Trophoblast cell (in vitro differentiated cells and primary cell): ENCODE measurements at regions not wholly inside any gene's neighbourhood (a gene's known extent, or its start where the extent isn't known, plus 50 kb on each side); places are given as distances from the start of the nearest gene placed in this dataset.

Source experiments
- DNase-seq, 2 donors: peaks; one replicate each; pipeline ENCODE4 v3.0.0-alpha.2; 2016
- H2AFZ ChIP-seq: 2 replicates; pipeline ENCODE4 v1.6.1; 2013; ENCODE audit warnings: low read length, moderate library complexity, mild to moderate bottlenecking; ENCODE audit not compliant: insufficient read depth, poor library complexity
- H2AK5ac ChIP-seq: 2 replicates; pipeline ENCODE4 v1.6.1; 2013; ENCODE audit warnings: mild to moderate bottlenecking, low read length
- H2BK120ac ChIP-seq: 2 replicates; pipeline ENCODE4 v1.6.1; 2013; ENCODE audit warnings: low read length, mild to moderate bottlenecking, moderate library complexity; ENCODE audit not compliant: insufficient read depth, poor library complexity
- H2BK12ac ChIP-seq: 2 replicates; pipeline ENCODE4 v1.6.1; 2013; ENCODE audit warnings: mild to moderate bottlenecking, low read length, moderate library complexity
- H2BK5ac ChIP-seq: 2 replicates; pipeline ENCODE4 v1.6.1; 2013; ENCODE audit warnings: low read length, low read depth, moderate library complexity, mild to moderate bottlenecking; ENCODE audit not compliant: poor library complexity
- H3K14ac ChIP-seq: 2 replicates; pipeline ENCODE4 v1.6.1; 2013; ENCODE audit warnings: mild to moderate bottlenecking, low read length
- H3K18ac ChIP-seq: 2 replicates; pipeline ENCODE4 v1.6.1; 2013; ENCODE audit warnings: mild to moderate bottlenecking, low read length
- H3K23ac ChIP-seq: 2 replicates; pipeline ENCODE4 v1.6.1; 2013; ENCODE audit warnings: low read length
- H3K27ac ChIP-seq: 2 replicates; pipeline ENCODE4 v1.5.1; 2013; ENCODE audit warnings: low read depth, mild to moderate bottlenecking, inconsistent platforms, low read length, moderate library complexity
- H3K27me3 ChIP-seq: 2 replicates; pipeline ENCODE4 v1.6.1; 2013; ENCODE audit warnings: inconsistent platforms, mild to moderate bottlenecking, low read length, moderate library complexity; ENCODE audit not compliant: insufficient read depth
- H3K36me3 ChIP-seq, 2 experiments: 1 replicate in 1 of 2; 2 replicates in 1 of 2; pipeline ENCODE4 v1.6.1; 2013; ENCODE audit warnings: low read length in 2 of 2, mild to moderate bottlenecking in 2 of 2, moderate library complexity in 1 of 2; ENCODE audit not compliant: insufficient read depth in 2 of 2, control insufficient read depth in 1 of 2
- H3K4ac ChIP-seq: 2 replicates; pipeline ENCODE4 v1.6.1; 2013; ENCODE audit warnings: low read depth, mild to moderate bottlenecking, low read length, moderate library complexity
- H3K4me1 ChIP-seq, 2 experiments: 1 replicate in 1 of 2; 2 replicates in 1 of 2; pipeline ENCODE4 v1.6.1; 2013; ENCODE audit warnings: low read length in 2 of 2, mild to moderate bottlenecking in 2 of 2, moderate library complexity in 1 of 2; ENCODE audit not compliant: insufficient read depth in 2 of 2, control insufficient read depth in 1 of 2
- H3K4me2 ChIP-seq: 2 replicates; pipeline ENCODE4 v1.6.1; 2013; ENCODE audit warnings: inconsistent platforms, mild to moderate bottlenecking, low read length, moderate library complexity
- H3K4me3 ChIP-seq: 2 replicates; pipeline ENCODE4 v1.5.1; 2013; ENCODE audit warnings: mild to moderate bottlenecking, low read depth, low read length, inconsistent platforms
- H3K79me1 ChIP-seq: one replicate; pipeline ENCODE4 v1.6.1; 2013; ENCODE audit warnings: low read length
- H3K79me2 ChIP-seq: 2 replicates; pipeline ENCODE4 v1.6.1; 2013; ENCODE audit warnings: low read length, mild to moderate bottlenecking; ENCODE audit not compliant: control insufficient read depth, insufficient read depth, poor library complexity
- H3K9ac ChIP-seq: 2 replicates; pipeline ENCODE4 v1.6.1; 2013; ENCODE audit warnings: mild to moderate bottlenecking, low read length
- H3K9me3 ChIP-seq: 2 replicates; pipeline ENCODE4 v1.6.1; 2013; ENCODE audit warnings: low read depth, mild to moderate bottlenecking, control low read depth, inconsistent platforms, low read length; ENCODE audit not compliant: insufficient read depth
- H4K12ac ChIP-seq: 2 replicates; pipeline ENCODE4 v1.6.1; 2013; ENCODE audit warnings: low read depth, mild to moderate bottlenecking, low read length, moderate library complexity
- H4K8ac ChIP-seq: 2 replicates; pipeline ENCODE4 v1.6.1; 2013; ENCODE audit warnings: low read depth, mild to moderate bottlenecking, low read length, moderate library complexity
- H4K91ac ChIP-seq: one replicate; pipeline ENCODE4 v1.6.1; 2013; ENCODE audit warnings: low read depth, mild to moderate bottlenecking, low read length, moderate library complexity
- WGBS: extraction: QIAGEN DNeasy Blood & Tissue Kit; methylation state at CpG from one replicate; pipeline ENCODE4 v1.1.7; 2013; ENCODE audit warnings: missing lambda C conversion rate; ENCODE audit not compliant: insufficient read length, insufficient coverage; ENCODE audit errors: extremely low coverage; 5-methylcytosine and 5-hydroxymethylcytosine counted together

DNA sequence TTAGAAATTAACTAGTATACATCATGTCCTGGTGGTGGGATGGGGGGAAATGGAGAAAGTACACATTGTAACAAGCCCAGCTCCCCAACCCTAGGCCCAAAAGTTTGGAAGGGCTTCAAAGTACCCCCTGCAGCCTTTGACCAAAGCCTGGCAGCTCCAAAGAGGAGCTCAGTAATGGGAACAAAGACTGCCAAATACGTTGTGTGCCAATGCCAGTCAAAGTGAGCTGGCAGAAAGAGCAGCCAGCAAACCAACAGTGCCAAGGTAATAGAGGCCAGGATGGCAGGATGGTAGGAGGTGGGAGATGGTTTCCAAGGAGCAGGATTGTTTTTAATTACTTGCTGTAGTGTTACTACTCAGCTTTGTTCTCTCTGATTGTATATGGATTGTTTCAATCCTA is 248.3 kb downstream of the COX7C start:
- H2BK12ac ChIP-seq = peak overlapping the region; percentile 23

DNA sequence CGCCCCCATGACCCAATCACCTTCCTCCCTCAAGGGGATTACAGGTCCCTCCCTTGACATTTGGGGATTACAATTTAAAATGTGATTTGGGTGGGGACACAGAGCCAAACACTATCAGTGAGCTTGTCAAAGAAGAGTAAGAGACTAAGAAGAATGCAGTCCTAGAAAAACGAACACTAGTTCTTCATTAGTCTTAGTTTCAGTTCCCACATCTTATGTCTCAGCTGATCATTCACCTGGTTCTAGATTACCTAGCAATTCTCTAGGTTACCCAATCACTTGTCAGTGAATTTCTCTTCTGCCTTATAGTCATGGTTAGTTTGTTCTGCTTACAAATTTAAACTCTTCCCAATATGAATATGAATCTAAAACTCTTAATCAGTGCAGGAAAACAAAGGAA is 251.5 kb downstream of the COX7C start:
- no peak overlapping the region for H2BK120ac ChIP-seq
- no peak overlapping the region for H2BK12ac ChIP-seq
- H3K27me3 ChIP-seq = no peaks in the 10 kb centered on the region
- DNase-seq = no peak
- WGBS = no CpG with 5 or more reads among the region's 2 CpGs
- H3K27ac ChIP-seq = no peak overlapping the region
- H3K4me2 ChIP-seq = no peak overlapping the region
- no peaks in the 10 kb centered on the region for H3K36me3 ChIP-seq
- H3K23ac ChIP-seq = no peak overlapping the region
- peaks cover 2% of the 10 kb centered on the region for H3K79me1 ChIP-seq
- H2AFZ ChIP-seq = no peak overlapping the region
- no peak overlapping the region for H4K12ac ChIP-seq
- no peak overlapping the region for H3K14ac ChIP-seq
- H3K79me2 ChIP-seq = no peaks in the 10 kb centered on the region
- no peak overlapping the region for H3K4ac ChIP-seq
- H3K4me1 ChIP-seq = peaks cover 0 to 4% of the 10 kb centered on the region in 2 experiments
- no peak overlapping the region for H2BK5ac ChIP-seq
- H4K91ac ChIP-seq = no peak overlapping the region
- H2AK5ac ChIP-seq = no peak overlapping the region
- no peak overlapping the region for H3K4me3 ChIP-seq
- no peak overlapping the region for H4K8ac ChIP-seq
- H3K9me3 ChIP-seq = no peaks in the 10 kb centered on the region
- no peak overlapping the region for H3K18ac ChIP-seq
- H3K9ac ChIP-seq = no peak overlapping the region

More for the DNA sequence above, 248.3 kb downstream of the COX7C start:
- peak overlapping the region; percentile 30 for H3K23ac ChIP-seq
- no peaks in the 10 kb centered on the region for H3K27me3 ChIP-seq
- no peak overlapping the region for H3K4me3 ChIP-seq
- H2BK120ac ChIP-seq = no peak overlapping the region
- no peaks in the 10 kb centered on the region for H3K9me3 ChIP-seq
- WGBS = no CpG with 5 or more reads among the region's 1 CpG
- no peak overlapping the region for H3K14ac ChIP-seq
- no peaks in the 10 kb centered on the region for H3K36me3 ChIP-seq
- no peaks in the 10 kb centered on the region for H3K79me2 ChIP-seq
- no peak overlapping the region for H3K4me2 ChIP-seq
- H4K8ac ChIP-seq = no peak overlapping the region
- peak overlapping the region; percentile 23 for H3K9ac ChIP-seq
- no peak overlapping the region for H2AK5ac ChIP-seq
- H2AFZ ChIP-seq = no peak overlapping the region
- no peak overlapping the region for H3K18ac ChIP-seq
- no peak overlapping the region for H3K4ac ChIP-seq
- no peak overlapping the region for H3K27ac ChIP-seq
- peak overlapping the region; percentile 66 for H4K91ac ChIP-seq
- no peak overlapping the region for H4K12ac ChIP-seq
- peaks cover 2% of the 10 kb centered on the region for H3K79me1 ChIP-seq
- H2BK5ac ChIP-seq = no peak overlapping the region
- DNase-seq = no peak
- H3K4me1 ChIP-seq = peaks cover 0 to 9% of the 10 kb centered on the region in 2 experiments

DNA sequence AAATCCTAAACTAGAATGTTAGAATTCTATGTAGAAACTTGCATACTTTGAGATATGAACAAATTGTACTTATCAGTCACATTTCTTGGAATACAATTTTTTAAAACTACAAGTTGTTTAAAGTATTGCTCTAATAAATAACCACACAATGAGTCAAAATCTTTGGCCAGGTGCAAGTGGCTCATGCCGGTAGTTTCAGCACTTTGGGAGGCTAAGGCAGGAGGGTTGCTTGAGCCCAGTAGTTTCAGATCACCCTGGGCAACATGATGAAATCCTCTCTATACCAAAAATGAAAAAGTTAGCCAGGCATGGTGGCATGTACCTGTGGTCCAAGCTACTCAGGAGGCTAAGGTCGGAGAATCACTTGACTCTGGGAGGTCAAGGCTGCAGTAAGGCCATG is 257.8 kb downstream of the COX7C start:
- Histone ChIP-seq H3K23ac (no peak overlapping the region), H3K14ac (peak overlapping the region; percentile 25), H2BK12ac (peak overlapping the region; percentile 84), H3K4me1 (peaks cover 0 to 11% of the 10 kb centered on the region in 2 experiments), H3K36me3 (no peaks in the 10 kb centered on the region), H4K91ac (peak overlapping the region; percentile 90), H3K27ac (no peak overlapping the region), H4K12ac (no peak overlapping the region), H2AK5ac (no peak overlapping the region), H3K18ac (peak overlapping the region; percentile 35), H3K9me3 (no peaks in the 10 kb centered on the region), H3K9ac (no peak overlapping the region), H3K79me2 (no peaks in the 10 kb centered on the region), H3K79me1 (peaks cover 12% of the 10 kb centered on the region), H2AFZ (no peak overlapping the region), H4K8ac (no peak overlapping the region), H3K4ac (no peak overlapping the region), H3K4me2 (no peak overlapping the region), H3K4me3 (no peak overlapping the region), H3K27me3 (no peaks in the 10 kb centered on the region), H2BK120ac (peak overlapping the region; percentile 58), H2BK5ac (peak overlapping the region; percentile 16)
- DNase-seq = peak; percentile 79 to 92
- WGBS = no CpG with 5 or more reads among the region's 2 CpGs

DNA sequence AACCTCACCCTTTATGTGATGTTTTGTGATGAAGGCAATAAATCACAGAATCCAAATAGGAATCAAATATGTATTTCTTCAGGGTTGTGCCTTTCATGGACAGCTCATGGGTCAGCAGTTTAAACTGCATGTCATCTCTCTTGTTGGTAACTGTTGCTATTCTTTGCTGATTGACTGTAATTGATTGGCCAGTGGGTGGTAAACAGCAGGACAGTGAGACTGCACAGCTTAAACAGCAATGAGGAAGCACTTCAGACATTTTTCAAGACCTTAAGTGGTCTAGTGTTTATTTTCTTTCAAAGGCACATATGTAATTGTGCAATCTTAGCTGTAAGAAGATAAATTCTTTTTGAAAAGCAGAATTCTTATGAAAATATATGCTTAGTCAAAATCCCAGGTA is 260.5 kb downstream of the COX7C start:
- no peak overlapping the region for H2BK120ac ChIP-seq
- no peak overlapping the region for H3K18ac ChIP-seq
- no peak overlapping the region for H2BK12ac ChIP-seq
- no peak overlapping the region for H3K4ac ChIP-seq
- H4K91ac ChIP-seq = no peak overlapping the region
- H3K36me3 ChIP-seq = no peaks in the 10 kb centered on the region
- H3K79me2 ChIP-seq = no peaks in the 10 kb centered on the region
- no peak overlapping the region for H4K12ac ChIP-seq
- H3K4me2 ChIP-seq = no peak overlapping the region
- H3K14ac ChIP-seq = no peak overlapping the region
- H3K4me1 ChIP-seq = peaks cover 6 to 23% of the 10 kb centered on the region in 2 experiments
- H3K27ac ChIP-seq = no peak overlapping the region
- H4K8ac ChIP-seq = no peak overlapping the region
- no peaks in the 10 kb centered on the region for H3K27me3 ChIP-seq
- peaks cover 13% of the 10 kb centered on the region for H3K79me1 ChIP-seq
- H2BK5ac ChIP-seq = no peak overlapping the region
- no peaks in the 10 kb centered on the region for H3K9me3 ChIP-seq
- H2AK5ac ChIP-seq = no peak overlapping the region
- no peak overlapping the region for H3K4me3 ChIP-seq
- no peak for DNase-seq
- H2AFZ ChIP-seq = no peak overlapping the region
- H3K9ac ChIP-seq = no peak overlapping the region
- H3K23ac ChIP-seq = no peak overlapping the region
